GM12891 (cell line): ENCODE measurements at regions not wholly inside any gene's neighbourhood (a gene's known extent, or its start where the extent isn't known, plus 50 kb on each side); places are given as distances from the start of the nearest gene placed in this dataset.

ENCODE experiments used
- PAX5 ChIP-seq: IDR thresholded peaks from 2 replicates; pipeline ENCODE4 v1.6.1; 2011; ENCODE audit warnings: low read length, moderate library complexity, mild to moderate bottlenecking; ENCODE audit not compliant: insufficient read depth, severe bottlenecking
- POLR2A ChIP-seq: IDR thresholded peaks from 2 replicates; pipeline ENCODE4 v1.6.1; 2011; ENCODE audit warnings: low read depth, low read length, control low read depth
- POLR2AphosphoS5 ChIP-seq: IDR thresholded peaks from 2 replicates; pipeline ENCODE4 v1.6.1; 2011; ENCODE audit warnings: low read depth, low read length, control low read depth
- SPI1 ChIP-seq: IDR thresholded peaks from 2 replicates; pipeline ENCODE4 v1.6.1; 2011; ENCODE audit warnings: low read depth, low read length, control low read depth
- TAF1 ChIP-seq: IDR thresholded peaks from 2 replicates; pipeline ENCODE4 v1.6.1; 2011; ENCODE audit warnings: low read depth, low read length, control low read depth

- TF ChIP-seq TAF1 (no peak), POLR2A (no peak), POLR2AphosphoS5 (no peak), SPI1 (no peak), PAX5 (no peak)
These were observed 322.1 kb downstream of the CCDC85A start for GRCh38 chr2:56505885-56506284.
